Fibroblast of peridontal ligament (primary cell): ENCODE measurements at regions not wholly inside any gene's neighbourhood (a gene's known extent, or its start where the extent isn't known, plus 50 kb on each side); places are given as distances from the start of the nearest gene placed in this dataset.
"Not testable (repeated sequence)": the region's sequence is repeated elsewhere in the genome, so short reads cannot be mapped to it uniquely, and the experiment has no call there.

Experiments
- DNase-seq: peaks from one replicate; pipeline ENCODE4 v3.0.0-alpha.2; 2010; ENCODE audit errors: extremely low read depth

DNA sequence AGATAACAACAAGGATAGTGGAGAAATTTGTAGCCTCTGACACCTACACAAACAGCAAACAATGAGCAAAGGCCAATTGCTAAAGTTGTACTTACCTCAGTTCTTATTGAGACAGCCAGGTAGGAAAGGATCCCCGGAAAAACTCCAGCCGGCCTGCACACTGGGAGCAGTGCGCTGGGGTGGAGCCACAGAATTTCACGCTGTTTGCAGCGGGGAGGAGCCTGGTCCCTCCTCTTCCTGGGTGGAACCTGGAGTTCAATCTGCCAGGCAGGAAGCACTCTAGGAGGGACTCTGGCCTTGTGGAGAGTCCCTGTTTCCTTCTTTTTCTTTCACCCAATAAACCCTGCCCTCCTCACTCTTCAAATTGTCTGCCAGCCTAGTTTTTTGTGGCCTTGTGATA lies 382.6 kb upstream of the TGIF2LX start:
- DNase-seq = not testable (repeated sequence)

DNA sequence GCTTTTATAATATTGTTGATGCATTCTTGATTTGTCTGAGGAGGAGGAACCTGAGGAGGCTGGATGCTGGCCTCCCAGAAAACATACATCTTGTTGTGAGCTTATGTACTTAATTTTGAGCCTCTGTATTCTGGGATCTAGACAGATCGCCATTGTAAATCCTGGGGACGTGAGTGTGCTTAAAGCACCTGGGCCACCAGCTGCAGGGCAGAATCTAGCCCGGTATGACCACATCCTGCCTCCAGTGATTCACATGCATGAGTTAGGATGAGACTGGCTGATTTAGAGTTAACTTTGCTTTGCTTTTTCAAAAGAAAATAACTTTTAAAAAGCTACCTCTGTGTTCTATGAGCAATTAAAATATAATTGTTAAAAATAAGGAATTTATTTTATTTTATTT lies 364.6 kb upstream of the TGIF2LX start:
- not testable (repeated sequence) for DNase-seq

DNA sequence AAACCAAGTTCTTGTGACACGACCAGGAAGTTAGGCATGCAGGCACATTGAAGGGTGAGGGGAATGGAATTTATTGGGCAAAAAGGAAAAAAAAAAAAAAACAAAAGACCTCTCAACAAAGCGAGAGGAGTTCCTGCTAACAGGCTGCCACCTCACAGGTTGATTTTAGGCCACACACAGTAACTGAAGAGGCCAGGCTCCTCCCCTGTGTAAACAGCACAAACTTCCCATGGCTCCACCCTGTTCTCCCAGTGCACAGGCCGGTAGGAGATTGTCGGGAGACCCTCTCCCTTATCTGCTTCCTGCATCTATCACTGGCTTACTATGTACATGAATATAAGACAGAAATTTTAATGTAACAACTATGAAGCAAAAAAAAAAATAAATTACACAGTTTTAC lies 359.6 kb upstream of the TGIF2LX start:
- DNase-seq = not testable (repeated sequence)

DNA sequence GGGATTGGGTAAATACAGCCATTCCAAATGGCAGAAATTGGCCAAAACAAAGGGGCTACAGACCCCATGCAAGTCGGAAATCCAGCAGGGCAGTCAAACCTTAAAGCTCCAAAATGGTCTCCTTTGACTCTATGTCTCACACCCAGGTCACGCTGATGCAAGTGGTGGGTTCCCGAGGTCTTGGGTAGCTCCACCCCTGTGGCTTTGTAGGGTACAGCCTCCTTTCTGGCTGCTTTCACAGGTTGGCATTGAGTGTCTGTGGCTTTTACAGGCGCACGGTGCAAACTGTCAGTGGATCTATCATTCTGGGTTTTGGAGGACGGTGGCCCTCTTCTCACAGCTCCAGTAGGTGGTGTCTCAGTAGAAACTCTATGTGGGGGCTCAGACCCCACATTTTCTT lies 358.6 kb upstream of the TGIF2LX start:
- not testable (repeated sequence) for DNase-seq

DNA sequence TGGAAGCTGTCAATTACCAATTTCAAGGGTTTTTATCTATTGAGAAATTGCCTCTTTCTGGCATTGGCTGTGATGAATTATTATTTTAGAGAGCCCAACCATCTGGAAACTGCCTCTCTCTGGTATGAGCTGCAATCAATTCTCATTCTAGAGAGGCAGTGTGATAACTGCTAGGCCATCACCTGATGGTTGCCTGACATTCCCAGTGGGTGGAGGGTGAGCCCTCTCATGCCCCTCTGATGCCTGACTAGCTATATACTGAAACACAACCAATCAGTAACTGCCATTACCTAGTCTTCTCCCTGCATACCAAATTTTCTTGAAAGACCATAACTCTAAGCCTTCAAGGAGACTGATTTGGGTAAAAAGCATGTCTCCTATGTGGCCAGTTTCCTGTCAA lies 353.9 kb upstream of the TGIF2LX start:
- DNase-seq = not testable (repeated sequence)

DNA sequence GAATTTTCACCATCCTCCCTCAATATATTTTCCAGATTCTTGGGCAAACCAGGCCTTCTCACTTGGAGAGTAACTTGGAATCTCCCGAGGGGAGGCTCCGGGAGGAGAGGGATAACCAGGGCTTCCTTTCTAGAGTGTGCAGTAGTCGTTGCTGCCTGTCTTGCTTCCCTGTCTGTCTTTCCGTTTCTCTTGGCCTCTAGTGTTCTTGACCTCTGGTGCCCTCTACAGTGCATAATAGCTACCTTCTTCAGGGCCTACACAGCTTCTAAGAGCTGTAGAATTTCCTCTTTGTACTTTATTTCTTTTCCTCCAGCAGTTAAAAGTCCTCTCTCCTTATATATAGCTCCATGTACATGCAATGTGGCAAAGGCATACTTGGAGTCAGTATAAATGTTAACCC lies 339.8 kb upstream of the TGIF2LX start:
- not testable (repeated sequence) for DNase-seq

DNA sequence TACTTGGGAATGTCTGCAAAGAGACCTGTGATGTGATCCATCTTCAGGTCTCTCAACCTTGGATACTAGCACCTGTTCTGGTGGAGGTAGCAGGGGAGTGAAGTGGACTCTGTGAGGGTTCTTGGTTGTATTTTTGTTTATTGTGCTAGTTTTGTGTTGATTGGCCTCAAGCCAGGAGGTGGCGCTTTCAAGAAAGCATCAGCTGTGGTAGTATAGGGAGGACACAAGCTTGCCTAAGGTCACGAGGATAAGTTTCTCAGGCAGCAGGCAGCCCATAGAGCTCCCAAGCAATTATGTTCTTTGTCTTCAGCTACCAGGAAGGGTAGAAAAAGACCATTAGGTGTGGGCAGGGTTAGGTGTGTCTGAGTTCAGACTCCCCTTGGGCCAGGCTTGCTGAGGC lies 289.9 kb upstream of the TGIF2LX start:
- DNase-seq = not testable (repeated sequence)

DNA sequence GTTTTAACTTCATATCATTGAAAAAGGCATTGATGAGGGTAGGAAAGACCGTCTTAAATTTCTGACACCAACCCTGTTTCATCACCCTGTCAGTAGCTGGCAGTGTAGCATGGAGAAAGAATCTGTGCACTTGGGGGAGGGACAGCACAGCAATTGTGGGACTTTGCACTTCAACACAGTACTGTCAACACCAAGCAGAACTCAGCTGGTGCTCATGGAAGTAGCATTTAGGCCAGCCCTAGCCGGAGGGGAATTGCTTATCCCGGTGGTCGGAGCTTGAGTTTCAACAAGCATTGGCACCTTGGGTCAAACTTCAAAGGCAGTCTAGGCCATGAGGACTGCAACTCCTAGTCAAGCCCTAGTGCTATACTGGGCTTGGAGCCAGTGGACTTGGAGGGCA lies 285.8 kb upstream of the TGIF2LX start:
- DNase-seq = not testable (repeated sequence)

DNA sequence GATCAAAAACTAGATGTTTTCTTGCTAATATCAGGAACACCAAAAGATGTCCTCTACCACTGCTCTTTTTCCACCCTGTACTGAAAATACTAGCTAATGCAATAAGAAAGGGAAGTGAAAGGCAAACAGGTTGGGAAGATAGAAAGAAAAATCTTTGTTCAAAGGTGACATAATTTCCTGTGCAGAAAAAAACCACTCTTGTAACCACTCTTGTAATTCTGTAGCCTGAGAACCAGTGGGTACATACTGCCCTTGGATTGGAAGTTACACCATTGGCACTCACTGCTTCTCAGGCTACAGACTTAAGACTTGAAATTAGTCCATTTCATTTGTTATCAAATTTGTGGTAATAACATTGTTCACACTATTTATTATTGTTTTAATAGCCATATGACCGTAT lies 263.0 kb upstream of the TGIF2LX start:
- not testable (repeated sequence) for DNase-seq

DNA sequence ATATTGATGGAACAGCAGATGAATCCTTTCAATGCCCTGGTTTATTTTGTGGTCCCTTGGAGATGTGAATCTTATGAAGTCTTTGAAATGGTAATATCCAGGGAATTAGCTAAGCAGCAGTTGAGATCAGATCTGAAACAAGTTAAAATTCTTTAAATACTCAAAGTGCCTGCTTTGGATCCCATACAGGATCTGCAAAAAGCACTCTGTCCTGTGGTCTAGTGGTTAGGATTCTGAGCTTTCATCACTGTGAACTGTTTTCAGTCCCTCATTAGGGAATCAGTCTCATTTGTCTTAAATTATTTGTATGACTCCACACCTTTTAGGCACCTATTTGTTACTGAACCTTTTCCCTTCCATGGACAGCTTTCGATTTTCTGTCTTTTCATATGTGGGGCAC lies 215.2 kb upstream of the TGIF2LX start:
- DNase-seq = not testable (repeated sequence)

DNA sequence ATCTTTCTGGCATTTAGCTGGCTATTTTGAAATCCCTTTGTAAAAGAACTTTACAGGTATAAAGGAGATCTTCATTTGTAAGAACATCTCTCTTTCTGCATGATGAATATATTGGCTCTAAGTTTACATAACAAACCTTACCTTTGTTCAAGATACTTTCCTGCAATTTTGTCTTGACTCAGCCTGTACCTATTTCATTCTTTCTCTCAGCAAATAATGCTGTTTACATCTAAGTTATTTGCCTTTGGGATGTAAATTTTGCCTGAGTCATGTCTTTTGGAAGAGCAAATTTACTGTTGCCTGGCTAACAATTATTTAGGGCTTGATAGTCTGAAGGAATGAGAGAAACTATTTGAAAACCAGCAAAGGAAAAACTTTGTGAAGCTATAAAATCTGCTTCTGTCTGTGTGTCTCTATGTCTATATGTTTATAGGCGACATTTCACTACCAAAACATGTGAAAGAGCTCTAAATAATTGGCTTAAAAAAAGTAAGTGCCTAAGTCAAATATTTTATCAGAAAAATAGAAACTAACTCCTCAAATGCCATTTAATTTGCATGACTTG lies 214.3 kb upstream of the TGIF2LX start:
- not testable (repeated sequence) for DNase-seq

DNA sequence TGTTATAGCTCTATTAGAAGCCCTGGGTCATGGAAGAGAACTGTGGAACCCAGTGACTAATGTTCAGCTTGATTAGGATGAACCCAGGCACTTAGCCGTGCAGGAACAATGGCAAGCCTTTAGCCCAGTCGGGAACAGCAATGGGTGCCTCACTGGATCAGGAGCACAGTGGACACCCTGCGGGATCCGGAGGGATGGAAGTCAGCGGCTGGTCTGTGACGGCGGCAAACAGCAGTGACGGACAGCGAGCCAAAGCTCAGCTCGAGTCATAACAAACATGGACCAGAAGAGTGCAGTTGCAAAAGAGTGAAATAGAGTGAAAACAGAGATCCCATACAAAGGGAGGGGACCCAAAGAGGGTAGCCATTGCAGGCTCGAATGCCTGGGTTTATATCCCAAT lies 187.3 kb upstream of the TGIF2LX start:
- DNase-seq = not testable (repeated sequence)

DNA sequence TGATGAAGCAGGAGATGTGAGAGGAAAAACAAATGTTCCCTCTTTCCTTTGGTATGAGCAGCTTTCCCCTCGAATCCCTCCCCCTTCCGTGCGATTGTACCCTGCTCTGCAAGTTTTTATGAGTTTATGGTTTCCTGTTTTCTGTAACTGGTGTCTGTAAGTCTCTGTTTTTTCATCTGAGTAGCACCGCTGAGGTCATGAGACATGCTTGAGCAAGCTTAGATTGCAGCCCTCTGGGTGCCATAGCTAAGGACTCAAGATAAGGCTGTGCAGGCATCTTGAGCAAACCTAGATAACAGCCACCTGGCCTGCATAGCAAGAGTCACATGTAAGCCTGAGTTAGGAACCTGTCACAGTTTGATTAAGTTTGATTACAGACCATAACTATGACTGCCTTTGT lies 165.2 kb upstream of the TGIF2LX start:
- not testable (repeated sequence) for DNase-seq

DNA sequence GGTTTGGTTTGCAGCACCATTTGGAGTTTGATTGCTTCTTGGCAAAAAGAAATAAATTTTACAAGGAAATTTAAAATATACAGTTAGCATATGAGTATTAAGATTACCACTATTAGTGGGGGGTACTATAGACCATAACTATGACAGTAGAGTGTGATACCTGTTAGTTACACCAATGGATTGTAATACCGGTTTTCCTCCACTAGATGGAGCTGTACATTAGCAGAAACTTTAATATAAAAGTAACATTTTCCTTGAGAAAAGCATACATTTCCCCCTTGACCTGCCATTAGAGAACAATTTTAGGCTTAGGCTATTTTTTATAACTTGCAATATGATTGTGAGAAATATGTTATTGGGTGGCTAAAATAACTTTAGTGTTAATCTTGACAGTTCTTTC lies 163.9 kb upstream of the TGIF2LX start:
- DNase-seq = peak; percentile 1

DNA sequence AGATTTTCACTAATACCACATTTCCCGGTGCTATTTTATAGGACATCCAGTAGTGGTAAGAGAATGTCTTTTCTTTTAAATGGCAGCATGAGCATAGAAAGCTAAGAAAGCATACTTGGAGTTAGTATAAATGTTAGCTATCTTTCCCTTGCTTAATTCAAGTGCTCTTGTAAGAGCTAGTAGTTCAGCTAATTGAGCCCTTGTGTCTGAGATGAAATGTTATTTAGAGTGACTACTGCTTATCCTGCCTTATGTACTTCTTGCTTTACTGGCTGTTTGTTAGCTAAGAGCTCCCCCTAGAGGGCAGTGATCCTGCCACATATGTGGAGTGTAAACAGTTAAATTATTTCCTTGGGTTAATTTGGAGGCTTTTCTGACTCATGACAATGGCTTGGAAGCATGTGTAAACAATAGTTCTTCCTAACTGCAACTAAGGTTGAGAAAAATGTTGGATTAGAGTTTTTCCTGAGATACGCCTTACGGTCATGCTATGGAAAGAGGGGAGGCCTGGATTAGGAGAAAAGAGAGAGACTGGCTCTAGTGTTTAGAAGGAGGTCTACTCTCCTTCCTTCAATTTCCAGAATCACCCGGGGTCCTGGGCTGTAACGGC lies 162.5 kb upstream of the TGIF2LX start:
- not testable (repeated sequence) for DNase-seq

DNA sequence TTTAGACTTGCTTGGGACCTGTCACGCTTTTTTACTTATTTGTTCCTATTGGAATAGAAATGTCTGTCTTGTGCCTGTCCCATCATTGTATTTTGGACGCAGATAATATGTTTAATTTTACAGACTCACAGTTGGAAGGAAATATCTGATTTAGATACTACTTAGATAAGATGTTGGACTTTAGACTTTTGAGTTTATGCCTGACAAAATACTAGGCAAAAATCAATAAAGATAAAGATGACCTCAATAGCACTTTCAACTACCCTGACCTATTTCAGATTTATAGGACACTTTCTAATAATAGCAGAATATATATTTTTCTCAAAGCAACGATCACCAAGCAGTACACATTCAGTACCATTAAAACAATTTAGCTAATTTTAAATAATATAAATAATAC lies 150.1 kb upstream of the TGIF2LX start:
- not testable (repeated sequence) for DNase-seq

DNA sequence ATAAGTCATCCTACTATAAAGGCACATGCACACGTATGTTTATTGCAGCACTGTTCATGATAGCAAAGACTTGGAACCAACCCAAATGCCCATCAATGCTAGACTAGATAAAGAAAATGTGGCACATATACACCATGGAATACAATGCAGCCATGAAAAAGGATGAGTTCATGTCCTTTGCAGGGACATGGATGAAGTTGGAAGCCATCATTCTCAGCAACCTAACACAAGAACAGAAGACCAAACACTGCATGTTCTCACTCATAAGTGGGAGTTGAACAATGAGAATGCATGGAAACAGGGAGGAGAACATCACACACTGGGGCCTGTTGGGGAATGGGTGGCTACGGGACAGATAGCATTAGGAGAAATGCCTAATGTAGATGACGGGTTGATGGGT lies 110.3 kb upstream of the TGIF2LX start:
- DNase-seq = not testable (repeated sequence)

DNA sequence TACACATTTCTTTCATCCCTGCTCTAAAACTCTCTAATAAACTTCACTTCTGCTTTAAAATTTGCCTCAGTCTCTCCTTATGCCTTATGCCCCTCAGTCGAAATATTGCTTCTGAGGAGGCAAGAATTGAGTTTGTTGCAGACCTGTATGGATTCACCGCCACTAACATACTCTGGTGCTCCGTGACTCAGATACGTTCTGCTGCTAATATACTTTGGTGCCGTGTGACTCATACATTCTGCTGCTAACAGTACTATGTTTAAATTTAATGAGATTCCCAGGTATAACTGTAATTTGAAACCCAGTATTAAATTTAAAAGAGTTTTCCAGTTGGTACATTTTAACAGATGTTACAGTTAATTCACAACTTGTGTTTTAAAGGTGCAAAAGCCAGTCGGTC lies 82.0 kb upstream of the TGIF2LX start:
- not testable (repeated sequence) for DNase-seq

DNA sequence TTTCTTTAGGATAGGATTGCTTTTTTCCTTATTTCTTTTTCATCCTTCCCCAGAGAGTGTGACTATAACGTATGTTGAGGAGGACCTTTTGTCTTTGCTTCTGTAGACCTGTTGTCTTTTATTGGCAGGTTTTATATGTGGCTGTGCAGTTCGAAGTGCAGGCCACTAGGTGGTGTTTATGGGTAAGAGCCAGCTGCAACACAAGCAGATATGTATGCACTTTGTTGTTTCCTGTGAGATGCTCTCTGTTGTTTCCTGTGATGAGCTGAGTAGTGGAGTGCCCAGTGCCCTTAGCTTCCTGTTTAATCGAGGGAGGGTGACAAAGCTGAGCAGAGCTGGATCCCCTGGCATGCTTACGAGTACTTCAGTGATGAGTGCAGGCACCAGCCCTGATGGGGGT lies 50.0 kb upstream of the TGIF2LX start:
- not testable (repeated sequence) for DNase-seq
